ENCODE measurements at regions not wholly inside any gene's neighbourhood (a gene's known extent, or its start where the extent isn't known, plus 50 kb on each side); places are given as distances from the start of the nearest gene placed in this dataset.
"Not testable (repeated sequence)": the region's sequence is repeated elsewhere in the genome, so short reads cannot be mapped to it uniquely, and the experiment has no call there.

DNA sequence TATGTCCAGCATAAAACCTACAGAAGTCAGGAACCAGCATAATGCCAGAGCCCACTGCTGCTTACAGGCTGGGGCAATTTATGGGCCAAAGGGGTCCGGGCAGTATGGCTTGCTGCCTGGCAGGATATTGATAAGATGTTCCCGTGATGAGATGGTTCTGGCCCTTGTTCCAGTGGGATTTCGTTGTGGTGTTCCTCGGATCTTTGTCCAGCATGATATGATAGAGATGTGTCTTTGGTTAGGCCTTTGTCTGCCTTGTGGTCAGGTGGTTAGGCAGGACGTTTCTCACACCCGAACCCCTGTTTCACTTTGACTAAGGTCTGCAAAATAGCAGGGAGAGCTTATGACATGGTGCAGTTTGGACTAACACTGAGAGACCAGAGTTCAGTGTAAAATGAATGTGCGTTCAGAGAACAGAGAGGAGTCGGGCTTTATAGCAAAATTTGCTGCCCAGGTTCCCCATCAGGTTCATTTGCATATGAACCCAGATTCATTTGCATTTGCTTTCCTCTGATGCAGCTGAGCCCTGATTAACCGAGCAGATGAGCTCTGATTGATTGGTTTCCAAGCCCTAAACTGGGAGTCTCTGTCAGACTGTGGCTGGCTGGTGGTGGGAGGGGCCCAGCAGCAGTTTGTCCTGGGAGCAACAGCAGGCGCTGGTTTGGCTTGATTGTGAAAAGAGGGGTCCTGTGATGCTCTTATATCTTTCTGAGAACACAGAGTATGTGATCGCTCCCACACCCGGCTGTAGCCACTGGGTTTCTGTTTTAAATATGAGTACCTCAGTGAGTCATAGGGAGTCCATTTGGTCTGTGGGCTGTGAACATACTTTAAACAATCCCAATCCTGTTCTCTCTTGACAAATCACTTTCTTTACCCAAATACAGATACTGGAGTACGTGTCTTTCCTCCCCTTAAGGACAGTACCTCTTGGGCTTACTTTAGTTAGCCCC, 156.3 kb upstream of the PZP start:
- Histone ChIP-seq H4K20me1 (ENCODE audit: insufficient read depth, low read length) (no peaks in the 10 kb centered on the region), H3K4me2 (ENCODE audit: low read length) (peak overlapping the region; percentile 87), H3K4me1 (ENCODE audit: low read length) (peaks cover 40% of the 10 kb centered on the region), H3K27ac (ENCODE audit: low read length) (peak overlapping the region; percentile 86), H3K79me2 (ENCODE audit: low read length) (no peaks in the 10 kb centered on the region), H2AFZ (ENCODE audit: low read depth, low read length) (peak overlapping the region; percentile 30; the same call in 1 of the 2 replicates), H3K27me3 (ENCODE audit: low read depth, low read length) (peaks cover 10% of the 10 kb centered on the region; the same call in 1 of the 2 replicates), H3K36me3 (replicated peaks; ENCODE audit: low read depth, low read length) (no peaks in the 10 kb centered on the region), H3K9me3 (ENCODE audit: insufficient read depth, low read length) (no peaks in the 10 kb centered on the region), H3K4me3 (ENCODE audit: low read length) (peak overlapping the region; percentile 66), H3K9ac (ENCODE audit: low read length) (peak overlapping the region; percentile 43)
- no peak for TF ChIP-seq EZH2phosphoT487 (IDR thresholded peaks at IDR 0.05; ENCODE audit: low read depth)
- TF ChIP-seq, protein P1, sequence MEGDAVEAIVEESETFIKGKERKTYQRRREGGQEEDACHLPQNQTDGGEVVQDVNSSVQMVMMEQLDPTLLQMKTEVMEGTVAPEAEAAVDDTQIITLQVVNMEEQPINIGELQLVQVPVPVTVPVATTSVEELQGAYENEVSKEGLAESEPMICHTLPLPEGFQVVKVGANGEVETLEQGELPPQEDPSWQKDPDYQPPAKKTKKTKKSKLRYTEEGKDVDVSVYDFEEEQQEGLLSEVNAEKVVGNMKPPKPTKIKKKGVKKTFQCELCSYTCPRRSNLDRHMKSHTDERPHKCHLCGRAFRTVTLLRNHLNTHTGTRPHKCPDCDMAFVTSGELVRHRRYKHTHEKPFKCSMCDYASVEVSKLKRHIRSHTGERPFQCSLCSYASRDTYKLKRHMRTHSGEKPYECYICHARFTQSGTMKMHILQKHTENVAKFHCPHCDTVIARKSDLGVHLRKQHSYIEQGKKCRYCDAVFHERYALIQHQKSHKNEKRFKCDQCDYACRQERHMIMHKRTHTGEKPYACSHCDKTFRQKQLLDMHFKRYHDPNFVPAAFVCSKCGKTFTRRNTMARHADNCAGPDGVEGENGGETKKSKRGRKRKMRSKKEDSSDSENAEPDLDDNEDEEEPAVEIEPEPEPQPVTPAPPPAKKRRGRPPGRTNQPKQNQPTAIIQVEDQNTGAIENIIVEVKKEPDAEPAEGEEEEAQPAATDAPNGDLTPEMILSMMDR (IDR thresholded peaks at IDR 0.05; ENCODE audit: low read depth, low read length): no peak

DNA sequence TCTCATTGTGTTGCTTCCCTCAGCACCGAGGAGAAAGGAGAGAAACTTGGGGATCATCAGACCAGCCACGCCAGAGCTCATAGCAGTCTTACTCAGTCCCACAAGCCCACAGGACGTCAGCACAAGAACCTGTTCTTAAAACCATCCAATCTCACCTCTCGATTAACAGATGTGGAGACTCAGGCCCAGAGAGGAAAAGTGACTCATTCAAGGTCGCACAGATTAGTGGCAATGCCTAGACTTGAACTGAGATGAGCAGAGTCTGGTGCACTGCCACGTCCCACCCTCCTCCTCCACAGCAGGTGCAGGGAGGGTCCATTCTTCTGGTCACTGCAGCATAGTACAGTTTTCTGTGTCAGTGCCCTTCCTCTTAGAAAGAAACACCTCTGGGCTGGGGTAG, 154.9 kb upstream of the PZP start:
- Histone ChIP-seq H3K79me2 (ENCODE audit: low read length) (no peaks in the 10 kb centered on the region), H3K4me3 (ENCODE audit: low read length) (no peak overlapping the region), H2AFZ (ENCODE audit: low read depth, low read length) (no peak overlapping the region), H4K20me1 (ENCODE audit: insufficient read depth, low read length) (no peaks in the 10 kb centered on the region), H3K36me3 (replicated peaks; ENCODE audit: low read depth, low read length) (no peaks in the 10 kb centered on the region), H3K4me2 (ENCODE audit: low read length) (no peak overlapping the region), H3K4me1 (ENCODE audit: low read length) (peaks cover 40% of the 10 kb centered on the region), H3K9ac (ENCODE audit: low read length) (no peak overlapping the region), H3K27ac (ENCODE audit: low read length) (no peak overlapping the region), H3K27me3 (ENCODE audit: low read depth, low read length) (peaks cover 10% of the 10 kb centered on the region; the same call in 1 of the 2 replicates), H3K9me3 (ENCODE audit: insufficient read depth, low read length) (no peaks in the 10 kb centered on the region)
- TF ChIP-seq EZH2phosphoT487 (IDR thresholded peaks at IDR 0.05; ENCODE audit: low read depth): no peak
- TF ChIP-seq, protein P1 (IDR thresholded peaks at IDR 0.05; ENCODE audit: low read depth, low read length): no peak

DNA sequence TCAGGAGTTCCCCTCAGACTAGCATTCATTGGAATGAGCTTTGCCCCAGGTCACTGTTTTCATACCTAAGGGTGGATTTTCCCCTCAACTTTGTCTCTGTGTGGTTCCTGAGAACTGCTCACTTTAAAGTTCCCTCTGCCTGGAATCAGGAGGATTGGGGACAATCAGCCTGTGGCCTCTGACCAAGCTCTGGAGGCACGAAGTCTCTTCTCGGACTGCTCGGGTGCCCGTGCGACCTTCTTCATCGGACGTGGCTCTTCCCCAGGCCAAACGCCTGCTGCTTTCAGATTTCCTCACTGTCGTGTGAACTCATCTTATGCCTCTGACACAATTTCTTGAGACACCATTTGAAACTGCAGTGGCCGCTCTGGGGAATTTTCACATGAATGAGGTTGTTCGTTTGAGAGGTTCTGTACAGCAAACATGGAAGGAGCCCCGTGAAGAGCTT, 153.7 kb upstream of the PZP start:
- Histone ChIP-seq H3K9ac (ENCODE audit: low read length) (no peak overlapping the region), H3K27me3 (ENCODE audit: low read depth, low read length) (peaks cover 10% of the 10 kb centered on the region; the same call in 1 of the 2 replicates), H3K4me2 (ENCODE audit: low read length) (no peak overlapping the region), H3K36me3 (replicated peaks; ENCODE audit: low read depth, low read length) (no peaks in the 10 kb centered on the region), H3K27ac (ENCODE audit: low read length) (no peak overlapping the region), H3K79me2 (ENCODE audit: low read length) (no peaks in the 10 kb centered on the region), H3K9me3 (ENCODE audit: insufficient read depth, low read length) (no peaks in the 10 kb centered on the region), H3K4me3 (ENCODE audit: low read length) (no peak overlapping the region), H3K4me1 (ENCODE audit: low read length) (peaks cover 40% of the 10 kb centered on the region), H4K20me1 (ENCODE audit: insufficient read depth, low read length) (no peaks in the 10 kb centered on the region), H2AFZ (ENCODE audit: low read depth, low read length) (no peak overlapping the region)
- TF ChIP-seq EZH2phosphoT487 (IDR thresholded peaks at IDR 0.05; ENCODE audit: low read depth): no peak
- TF ChIP-seq, protein P1 (IDR thresholded peaks at IDR 0.05; ENCODE audit: low read depth, low read length): no peak

DNA sequence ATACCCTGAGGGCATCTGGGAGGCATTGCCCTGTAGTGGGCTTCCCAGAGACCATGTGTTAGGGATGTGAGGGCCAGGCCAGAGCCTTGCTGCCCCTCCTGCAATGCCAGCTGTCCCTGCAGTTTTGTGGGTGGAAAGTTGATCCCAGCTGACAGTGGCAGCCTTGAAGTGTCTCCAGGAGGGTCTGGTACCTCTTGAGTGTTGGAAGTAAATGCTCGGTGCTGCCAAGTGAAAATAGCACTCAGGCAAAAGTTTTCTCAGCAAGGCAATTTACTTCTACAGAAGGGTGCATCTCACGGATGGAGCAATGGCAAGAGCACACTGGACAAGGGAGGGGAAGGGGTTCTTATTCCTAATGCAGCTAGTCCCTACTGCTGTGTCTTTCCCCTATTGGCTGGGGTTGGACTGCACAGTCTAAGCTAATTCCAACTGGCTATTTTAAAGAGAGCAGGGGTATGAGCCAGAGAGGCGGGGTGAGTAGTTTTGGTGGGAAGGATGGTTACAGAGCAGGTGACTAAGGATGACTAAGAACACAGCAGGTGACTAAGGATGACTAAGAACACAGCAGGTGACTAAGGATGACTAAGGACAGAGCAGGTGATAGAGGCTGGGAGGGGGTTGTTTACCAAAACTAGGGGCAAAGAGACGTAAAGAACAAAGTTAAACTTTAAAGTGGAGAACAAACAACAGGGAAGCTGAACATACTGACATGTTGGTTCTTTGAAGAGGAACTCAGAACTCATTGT, 146.0 kb upstream of the PZP start:
- not testable (repeated sequence) for H2AFZ ChIP-seq (ENCODE audit: low read depth, low read length); H3K79me2 ChIP-seq (ENCODE audit: low read length); H3K4me2 ChIP-seq (ENCODE audit: low read length); H3K9ac ChIP-seq (ENCODE audit: low read length); H3K27ac ChIP-seq (ENCODE audit: low read length); H3K4me3 ChIP-seq (ENCODE audit: low read length); H3K4me1 ChIP-seq (ENCODE audit: low read length); H3K27me3 ChIP-seq (ENCODE audit: low read depth, low read length); H4K20me1 ChIP-seq (ENCODE audit: insufficient read depth, low read length)
- Histone ChIP-seq H3K9me3 (ENCODE audit: insufficient read depth, low read length) (peaks cover 12% of the 10 kb centered on the region), H3K36me3 (replicated peaks; ENCODE audit: low read depth, low read length) (peaks cover 16% of the 10 kb centered on the region)
